HUDEP-2 (cell line): ENCODE measurements at regions not wholly inside any gene's neighbourhood (a gene's known extent, or its start where the extent isn't known, plus 50 kb on each side); places are given as distances from the start of the nearest gene placed in this dataset.
"Not testable (repeated sequence)": the region's sequence is repeated elsewhere in the genome, so short reads cannot be mapped to it uniquely, and the experiment has no call there.

Source experiments
- DNase-seq, 76 experiments: peaks; one replicate each; lab custom pipeline; 2025; ENCODE audit not compliant: unreplicated experiment in 76 of 76; lab: John Stamatoyannopoulos, UW

DNA sequence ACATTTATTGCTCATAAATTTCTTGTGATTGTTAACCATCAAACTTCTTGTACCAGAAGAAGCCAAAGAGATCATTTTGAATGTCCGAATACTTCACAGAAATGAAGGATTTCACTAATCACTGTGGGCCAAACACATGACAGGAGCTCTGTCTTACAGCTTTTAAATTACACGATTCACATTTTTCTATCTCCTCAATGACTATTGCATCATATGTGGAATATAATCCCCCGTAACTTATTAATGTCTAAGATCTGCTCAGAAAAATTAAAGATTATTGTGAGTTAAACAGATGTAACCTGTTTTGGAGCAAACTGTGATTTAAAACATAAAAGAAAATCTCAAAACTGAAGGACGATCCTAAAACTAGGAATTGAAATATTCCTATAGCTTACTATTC lies 645.2 kb upstream of the COX7C start:
- no peak for DNase-seq

DNA sequence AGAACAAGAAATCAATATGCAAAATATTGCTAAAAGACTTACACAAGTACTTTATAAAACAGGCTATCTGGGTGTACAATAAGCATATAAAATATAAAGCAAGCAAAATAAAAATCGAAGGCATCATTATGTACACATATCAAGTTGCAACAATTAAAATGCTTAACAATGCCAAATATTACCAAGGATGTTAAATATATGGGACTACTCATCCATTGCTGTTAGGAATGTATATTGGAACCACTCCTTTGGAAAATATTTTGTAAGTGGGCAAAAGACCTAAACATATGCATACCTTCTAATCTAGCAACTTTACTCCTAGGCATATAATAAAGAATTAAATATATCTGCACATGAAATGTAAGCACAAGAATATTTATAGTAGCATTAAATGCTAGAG lies 632.6 kb upstream of the COX7C start:
- no peak for DNase-seq

DNA sequence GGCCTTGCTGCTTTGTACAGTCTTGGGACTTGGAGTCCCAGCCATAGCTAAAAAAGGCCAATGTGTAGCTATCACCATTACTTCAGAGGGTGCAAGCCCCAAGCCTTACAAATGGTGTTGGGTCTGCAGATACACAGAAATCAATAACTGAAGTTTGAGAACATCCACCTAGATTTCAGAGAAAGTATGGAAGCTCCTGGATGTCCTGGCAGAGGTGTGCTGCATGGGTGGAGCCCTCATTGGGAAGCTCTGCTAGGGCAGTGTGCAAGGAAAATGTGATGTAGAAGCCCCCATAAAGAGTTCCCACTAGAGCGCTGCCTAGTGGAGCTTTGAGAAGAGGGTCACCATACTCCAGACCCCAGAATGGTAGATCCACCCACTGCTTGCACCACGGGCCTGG lies 626.7 kb upstream of the COX7C start:
- no peak for DNase-seq

DNA sequence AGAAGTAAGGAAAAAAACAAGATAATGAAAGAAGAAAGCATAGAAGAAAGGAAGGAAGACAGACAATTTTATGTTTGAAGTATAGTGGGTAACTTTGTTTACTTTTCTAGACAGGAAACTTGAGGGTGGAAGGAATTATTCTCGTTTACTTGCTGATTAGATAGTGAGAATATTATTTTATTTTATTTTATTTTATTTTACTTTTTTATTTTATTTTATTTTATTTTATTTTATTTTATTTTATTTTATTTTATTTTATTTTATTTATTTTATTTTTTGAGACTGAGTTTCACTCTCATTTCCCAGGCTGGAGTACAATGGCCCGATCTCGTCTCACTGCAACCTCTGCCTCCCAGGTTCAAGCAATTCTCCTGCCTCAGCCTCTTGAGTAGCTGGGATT lies 623.1 kb upstream of the COX7C start:
- not testable (repeated sequence) for DNase-seq

DNA sequence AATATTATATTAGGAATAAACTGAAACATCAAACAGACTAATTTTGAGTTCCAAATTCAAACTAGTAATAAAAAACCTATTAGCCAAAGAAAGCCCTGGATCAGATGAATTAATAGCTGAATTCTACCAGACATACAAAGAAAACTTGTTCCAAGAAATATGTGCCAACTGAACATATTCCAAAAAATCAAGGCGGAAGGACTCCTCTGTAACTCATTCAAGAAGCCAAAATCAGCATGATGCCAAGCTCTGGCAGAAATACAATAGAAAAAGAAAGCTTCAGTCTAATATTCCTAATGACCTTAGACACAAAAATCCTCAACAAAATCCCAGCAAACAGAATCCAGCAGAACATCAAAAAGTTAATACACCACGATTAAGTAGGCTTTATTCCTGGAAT lies 619.1 kb upstream of the COX7C start:
- no peak for DNase-seq

DNA sequence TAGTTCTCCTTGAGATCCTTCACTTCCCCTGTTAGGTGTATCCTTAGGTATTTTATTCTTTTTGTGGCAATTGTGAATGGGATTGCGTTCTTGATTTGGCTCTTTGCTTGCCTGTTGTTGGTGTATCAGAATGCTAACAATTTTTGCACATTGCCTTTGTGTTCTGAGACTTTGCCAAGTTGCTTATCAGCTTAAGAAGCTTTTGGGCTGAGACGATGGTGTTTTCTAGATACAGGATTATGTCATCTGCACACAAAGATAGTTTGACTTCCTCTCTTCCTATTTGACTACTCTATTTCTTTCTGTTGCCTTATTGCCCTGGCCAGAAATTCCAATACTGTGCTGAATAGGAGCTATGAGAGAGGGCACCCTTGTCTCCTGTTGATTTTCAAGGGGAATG lies 609.4 kb upstream of the COX7C start:
- DNase-seq, result peak in 59 of 76 experiments; percentile 1 to 96 (median 81)

DNA sequence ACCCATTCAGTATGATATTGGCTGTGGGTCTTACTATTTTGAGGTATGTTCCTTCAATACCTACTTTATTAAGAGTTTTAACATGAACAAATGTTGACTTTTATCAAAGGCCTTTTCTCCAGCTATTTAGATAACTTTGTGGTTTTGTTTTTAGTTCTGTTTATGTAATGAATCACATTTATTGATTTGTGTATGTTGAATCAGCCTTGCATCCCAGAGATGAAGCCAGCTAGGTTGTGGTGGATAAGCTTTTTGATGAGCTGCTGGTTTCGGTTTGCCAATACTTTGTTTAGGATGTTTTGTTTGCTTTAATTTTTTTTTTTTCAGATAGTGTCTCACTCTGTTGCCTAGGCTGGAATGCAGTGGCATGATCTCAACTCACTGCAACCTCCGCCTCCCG lies 609.0 kb upstream of the COX7C start:
- no peak for DNase-seq

DNA sequence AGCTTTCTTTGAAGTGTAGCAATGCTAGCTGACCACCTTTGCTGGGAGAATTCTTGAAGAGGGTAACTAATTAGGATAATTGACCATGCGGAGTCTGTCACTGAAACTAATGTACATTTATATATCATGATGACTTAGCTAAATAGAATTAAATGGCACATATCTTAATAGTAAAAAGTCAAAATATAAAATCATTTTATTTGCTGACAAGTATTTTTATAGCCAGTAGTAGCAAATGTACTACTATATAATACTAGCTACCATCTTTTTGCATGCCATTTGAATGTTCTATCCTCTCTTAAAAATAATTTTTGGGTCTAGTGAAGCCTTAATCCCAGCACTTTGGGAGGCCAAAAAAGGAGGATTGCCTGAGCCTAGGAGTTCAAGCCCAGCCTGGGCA lies 605.8 kb upstream of the COX7C start:
- no peak for DNase-seq

DNA sequence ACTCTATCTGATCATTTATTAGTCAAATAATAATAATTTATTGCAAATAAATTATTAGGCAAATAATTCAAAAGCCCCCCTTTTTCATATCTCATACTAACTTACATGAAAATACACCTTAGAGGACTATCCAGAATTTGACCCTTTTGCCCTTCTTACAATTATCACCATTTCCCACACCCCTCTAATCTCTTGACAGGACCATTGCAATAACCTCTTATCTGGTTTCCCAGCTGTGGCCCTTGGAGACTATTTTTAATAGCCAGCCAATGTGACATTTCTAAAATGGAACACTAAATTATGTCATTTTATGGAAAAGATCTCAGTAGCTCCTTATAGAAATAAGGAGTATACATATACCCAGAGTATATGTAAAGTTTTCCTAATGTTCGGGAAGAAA lies 588.4 kb upstream of the COX7C start:
- DNase-seq, result peak in 45 of 76 experiments; percentile 1 to 81 (median 36)

DNA sequence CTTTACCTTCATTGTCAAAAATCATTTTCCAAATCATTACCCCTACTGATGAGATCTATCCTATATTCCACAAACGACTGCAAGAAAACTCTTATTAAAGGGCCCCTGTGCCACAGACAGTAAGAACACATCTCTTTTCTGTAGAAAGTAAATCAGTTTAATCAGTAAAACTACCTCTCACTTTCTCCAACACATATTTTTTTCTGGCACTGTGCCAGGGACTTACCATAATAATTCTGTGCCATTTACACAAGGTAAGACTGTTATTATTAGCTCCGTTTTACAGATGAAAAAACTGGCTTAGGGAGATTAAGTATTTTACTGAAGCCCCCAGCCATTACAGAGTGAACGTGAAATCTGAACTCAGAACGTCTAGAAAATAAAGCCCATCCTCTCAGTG lies 587.0 kb upstream of the COX7C start:
- DNase-seq, result no peak

DNA sequence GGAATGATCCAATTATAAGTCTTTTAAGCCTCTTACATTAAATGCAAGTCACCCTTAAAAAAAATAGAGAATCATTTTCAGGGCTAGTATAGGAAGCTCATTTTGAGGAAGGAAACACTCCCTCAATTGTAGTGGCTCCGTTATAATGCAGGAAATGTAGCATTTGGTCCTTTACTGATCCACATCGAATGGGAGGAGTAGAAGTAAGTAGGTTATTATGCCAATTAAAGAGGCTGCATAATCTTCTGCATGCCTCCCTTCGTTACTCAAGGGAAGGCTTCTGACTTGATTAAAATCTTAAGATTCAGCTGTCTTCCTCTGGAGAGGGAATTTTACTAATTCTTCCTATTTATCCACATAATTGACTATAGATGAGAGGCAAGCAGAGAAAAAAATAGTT lies 579.2 kb upstream of the COX7C start:
- no peak for DNase-seq

DNA sequence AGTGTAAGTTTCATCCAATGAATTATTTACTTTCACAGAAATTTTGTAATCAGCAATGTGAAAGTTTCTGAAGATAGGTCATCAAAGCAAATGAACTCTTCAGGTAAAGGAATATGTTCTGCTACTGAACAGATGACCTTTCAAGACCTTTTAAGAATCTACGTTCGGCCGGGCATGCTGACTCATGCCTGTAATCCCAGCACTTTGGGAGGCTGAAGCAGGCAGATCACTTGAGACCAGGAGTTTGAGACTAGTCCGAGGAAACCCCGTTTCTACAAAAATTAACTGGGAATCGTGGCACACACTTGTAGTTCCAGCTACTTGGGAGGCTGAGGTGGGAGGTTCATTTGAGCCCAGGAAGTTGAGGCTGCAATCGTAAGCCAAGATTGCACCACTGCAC lies 578.4 kb upstream of the COX7C start:
- DNase-seq, result no peak

DNA sequence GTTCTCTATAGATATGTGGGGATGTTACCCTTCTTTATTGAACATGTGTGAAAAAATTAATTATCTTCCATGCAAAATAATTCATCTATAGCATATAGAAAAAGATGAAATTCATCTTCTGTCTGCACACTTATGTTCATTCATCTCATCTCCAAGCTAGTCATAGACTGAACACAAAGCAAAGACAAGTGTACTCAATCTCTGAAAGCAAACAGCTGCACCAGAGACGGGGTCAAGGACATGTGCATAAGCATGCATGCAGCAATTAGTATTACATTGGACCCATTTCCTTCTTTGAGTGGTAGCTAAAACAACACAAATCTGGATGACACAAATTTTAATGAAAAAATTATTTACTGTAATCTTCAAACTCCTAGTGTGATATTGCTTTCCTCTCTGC lies 547.0 kb upstream of the COX7C start:
- DNase-seq, result no peak

DNA sequence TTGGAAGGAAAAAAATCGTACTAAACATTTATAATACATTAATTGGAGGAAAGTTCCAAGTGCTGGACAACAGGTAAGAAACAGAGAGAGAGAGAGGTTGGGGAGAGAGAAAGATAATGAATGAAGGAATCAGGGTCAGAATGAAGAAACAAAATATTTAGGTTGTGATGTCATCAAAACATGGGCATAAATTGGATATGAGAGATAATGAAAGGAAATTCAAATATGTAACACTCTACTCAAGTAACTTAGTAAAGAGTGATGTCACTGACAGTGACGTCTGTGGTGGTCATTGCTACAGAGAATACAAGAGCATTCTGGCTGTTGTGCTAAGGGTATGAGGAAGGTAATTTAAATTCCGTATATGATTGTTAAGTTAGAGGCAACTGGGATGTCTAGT lies 543.4 kb upstream of the COX7C start:
- DNase-seq, result no peak

DNA sequence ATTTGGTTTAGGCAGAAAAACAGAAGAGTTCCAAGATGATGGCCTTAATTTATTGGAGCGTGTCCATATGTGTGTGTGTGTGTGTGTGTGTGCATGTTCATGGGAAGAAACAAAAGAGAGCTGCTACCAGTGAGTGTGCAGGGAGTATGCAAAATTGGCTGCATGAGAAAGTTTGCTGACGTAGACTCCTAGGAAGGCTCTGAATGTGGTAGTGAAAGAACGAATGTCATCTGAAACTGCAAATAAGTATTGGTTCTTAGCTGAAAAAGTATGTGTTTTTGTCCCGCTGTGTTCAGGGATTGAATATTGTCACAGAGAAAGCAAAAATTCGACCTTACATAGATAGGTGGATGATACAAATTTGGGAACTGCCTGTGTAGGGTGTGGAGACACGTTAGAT lies 542.6 kb upstream of the COX7C start:
- DNase-seq, result no peak

DNA sequence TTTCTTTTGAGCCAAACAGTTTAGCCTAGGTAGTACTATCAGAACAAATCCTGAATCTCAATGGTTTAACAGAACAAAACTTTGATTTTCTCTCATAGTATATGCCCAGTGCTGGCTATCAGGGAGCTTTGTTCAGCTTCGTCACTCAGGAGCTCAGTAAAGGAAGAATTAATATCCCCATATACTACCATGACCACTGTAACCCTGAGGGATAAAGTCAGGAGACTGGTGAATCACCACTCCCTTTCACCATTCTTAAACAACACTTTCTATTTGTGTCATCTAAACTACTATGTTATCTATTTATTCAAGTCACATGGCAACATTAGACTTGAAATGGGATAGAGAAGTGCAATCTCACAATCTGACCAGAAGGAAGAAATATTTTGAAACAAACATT lies 522.6 kb upstream of the COX7C start:
- no peak for DNase-seq

DNA sequence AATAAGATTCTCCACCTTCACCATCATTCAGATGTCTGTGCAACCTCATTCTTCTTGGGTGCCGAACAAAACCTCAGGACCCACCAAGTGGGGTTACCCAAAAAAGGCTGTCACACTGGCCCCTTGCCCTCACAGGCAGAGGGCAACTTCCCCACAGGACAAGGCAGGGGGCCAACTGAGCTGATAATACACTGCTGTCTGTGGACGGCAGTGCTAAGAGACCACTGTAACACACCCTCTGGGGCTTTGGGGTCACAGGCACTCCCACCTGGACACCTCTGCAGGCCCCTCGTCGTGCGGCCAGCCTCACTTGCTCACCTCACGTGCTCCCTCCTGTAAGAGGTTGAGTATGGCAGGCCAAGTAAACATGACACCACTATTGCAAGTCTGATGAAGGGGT lies 515.8 kb upstream of the COX7C start:
- no peak for DNase-seq

DNA sequence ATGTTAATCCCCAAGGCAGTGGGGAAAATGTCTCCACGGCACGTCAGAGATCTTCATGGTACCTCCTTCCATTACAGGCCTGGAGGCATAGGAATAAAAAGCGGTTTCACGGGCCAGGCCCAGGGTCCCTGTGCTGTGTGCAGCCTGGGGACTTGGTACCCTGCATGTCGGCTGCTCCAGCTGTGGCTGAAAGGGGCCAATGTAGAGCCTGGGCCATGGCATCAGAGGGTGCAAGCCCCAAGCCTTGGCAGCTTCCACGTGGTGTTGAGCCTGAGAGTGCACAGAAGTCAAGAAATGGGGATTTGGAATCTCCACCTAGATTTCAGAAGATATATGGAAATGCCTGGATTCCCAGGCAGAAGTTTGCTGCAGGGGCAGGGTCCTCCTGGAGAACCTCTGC lies 508.9 kb upstream of the COX7C start:
- no peak for DNase-seq

DNA sequence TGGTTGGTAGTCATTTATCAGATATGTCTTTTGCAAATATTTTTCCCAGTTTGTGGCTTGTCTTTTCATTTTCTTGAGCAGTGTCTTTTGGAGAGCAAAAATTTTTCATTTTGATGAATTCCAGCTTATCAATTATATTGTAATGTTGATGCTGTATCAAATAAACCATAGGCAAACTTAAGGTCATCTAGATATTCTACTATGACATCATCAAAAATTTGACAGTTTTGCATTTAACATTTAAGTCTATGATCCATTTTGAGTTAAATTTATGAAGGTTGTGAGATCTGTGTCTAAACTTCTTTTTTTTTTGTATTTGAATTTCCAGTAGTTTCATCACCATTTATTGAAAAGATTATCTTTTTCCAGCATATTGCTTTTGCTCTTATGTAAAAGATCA lies 505.5 kb upstream of the COX7C start:
- no peak for DNase-seq

DNA sequence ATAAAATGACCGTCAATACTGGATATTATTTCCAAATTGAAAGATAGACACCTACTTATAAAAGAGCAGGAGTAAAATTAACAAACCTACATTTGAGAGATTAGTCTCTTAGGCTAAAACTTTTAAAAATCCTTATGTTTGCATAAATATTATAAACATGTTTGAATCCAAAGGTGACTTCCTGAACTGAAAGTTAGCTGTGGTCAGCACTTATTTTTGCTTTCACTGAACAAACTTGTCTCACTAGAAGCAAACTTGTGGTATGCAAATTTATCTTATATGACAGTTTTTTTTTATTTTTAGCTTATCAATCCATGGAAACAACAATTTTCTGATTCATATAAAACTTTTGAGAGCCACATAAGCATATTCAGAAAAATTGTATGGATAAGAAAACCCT lies 502.6 kb upstream of the COX7C start:
- DNase-seq, result no peak

DNA sequence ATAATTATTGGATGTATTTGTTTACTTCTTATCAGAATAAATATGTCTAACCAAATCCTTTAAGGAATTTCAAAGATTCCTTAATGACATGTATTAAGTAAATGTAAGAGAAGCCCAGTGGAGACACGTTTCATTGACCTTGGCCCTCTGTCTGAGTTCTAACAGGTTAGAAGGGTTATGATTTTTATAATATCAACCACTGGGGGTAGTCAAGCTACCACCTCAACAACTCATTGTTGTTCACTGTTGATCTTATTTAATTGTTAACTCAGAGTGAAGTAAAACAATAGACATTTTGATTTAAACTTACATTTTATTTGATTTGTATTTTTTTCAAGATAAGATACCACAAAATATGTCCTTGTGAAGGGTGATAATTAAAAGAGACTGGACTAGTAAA lies 499.2 kb upstream of the COX7C start:
- DNase-seq, result peak in 8 of 76 experiments; percentile 4 to 27 (median 11)

DNA sequence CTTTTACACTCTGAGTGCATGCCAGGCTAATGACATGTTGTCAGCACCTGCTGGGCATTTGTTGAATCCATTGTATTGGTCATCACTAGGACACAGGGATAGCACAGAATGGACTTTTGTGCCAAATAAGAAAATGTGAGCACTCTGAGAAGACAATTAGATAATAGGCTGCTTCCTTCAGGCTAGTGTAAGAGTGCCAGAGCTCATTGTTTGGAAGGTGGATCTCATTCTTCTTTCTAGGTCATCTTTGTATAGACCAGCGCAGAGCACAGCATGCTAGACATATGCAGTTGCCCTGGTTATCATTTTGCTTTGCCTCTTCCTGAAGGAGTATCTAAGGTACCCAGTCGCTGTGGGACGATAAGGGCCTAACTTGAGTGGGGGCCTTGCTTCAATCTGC lies 493.4 kb upstream of the COX7C start:
- DNase-seq, result no peak

DNA sequence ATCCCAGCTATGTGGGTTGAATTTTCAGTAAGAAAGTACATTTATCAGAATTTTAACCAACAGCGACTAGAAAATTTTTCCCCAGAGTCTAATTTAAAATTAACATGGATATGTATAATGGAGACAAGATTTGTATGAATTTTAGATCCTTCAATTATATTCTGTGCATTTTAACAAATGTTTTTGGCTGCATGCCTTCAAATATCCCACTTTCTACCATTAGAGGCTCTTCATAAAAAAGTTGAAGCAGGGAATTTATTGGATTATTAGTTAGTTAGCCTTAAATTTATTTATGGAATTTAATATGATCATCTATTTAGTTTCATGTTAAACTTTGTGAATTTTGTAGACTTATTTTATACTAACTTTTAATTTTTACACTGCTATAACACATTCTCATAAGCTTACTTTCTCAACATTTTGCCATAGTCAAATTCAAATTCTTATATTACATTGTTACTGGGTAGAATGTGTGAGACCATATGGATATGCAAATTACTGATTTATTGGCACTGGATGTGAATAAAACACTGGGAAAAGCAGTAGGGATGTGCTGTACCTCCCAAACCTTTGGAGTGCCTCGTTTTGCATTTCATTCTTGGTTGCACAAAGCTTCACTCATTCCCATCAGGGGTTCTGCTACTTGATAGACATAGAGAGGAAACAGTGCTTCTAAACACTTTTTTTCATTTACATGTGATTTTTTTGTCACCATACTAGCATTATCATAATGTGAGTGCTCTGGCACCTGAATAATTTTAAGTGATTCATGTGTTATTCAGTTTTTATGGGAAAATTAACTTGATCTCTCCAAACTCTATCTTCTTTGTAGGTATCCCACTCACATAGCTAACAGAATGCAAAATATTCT lies 491.8 kb upstream of the COX7C start:
- no peak for DNase-seq
